ENCODE measurements at regions not wholly inside any gene's neighbourhood (a gene's known extent, or its start where the extent isn't known, plus 50 kb on each side); places are given as distances from the start of the nearest gene placed in this dataset.
"Not testable (repeated sequence)": the region's sequence is repeated elsewhere in the genome, so short reads cannot be mapped to it uniquely, and the experiment has no call there.

DNA sequence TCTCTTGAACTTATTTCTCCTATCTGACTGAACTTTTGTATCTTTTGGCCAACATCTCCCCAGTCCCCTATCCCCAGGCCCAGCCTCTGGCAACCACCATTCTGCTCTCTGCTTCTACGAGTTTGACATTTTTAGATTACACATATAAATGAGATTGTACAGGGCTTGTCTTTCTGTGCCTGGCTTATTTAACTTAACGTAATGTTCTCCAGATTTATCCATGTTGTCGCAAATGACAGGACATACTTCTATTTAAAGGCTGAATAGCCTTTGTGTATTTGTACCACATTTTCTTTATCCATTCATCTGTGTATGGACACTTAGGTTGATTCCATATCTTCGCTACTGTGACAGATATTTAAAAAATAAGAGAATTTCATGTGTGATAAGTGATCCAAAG is 98.6 kb downstream of the LSMEM1 start:
- no peaks in the 10 kb centered on the region for H3K27me3 ChIP-seq (replicated peaks; ENCODE audit: insufficient read depth)
- 95% methylated on average over 4 of the region's 4 CpGs for WGBS
- no peaks in the 10 kb centered on the region for H3K4me1 ChIP-seq (replicated peaks)
- TF ChIP-seq POLR2AphosphoS5 (IDR thresholded peaks at IDR 0.05): no peak
- no peak for TF ChIP-seq POLR2A (IDR thresholded peaks at IDR 0.05)
- TF ChIP-seq, protein P1, sequence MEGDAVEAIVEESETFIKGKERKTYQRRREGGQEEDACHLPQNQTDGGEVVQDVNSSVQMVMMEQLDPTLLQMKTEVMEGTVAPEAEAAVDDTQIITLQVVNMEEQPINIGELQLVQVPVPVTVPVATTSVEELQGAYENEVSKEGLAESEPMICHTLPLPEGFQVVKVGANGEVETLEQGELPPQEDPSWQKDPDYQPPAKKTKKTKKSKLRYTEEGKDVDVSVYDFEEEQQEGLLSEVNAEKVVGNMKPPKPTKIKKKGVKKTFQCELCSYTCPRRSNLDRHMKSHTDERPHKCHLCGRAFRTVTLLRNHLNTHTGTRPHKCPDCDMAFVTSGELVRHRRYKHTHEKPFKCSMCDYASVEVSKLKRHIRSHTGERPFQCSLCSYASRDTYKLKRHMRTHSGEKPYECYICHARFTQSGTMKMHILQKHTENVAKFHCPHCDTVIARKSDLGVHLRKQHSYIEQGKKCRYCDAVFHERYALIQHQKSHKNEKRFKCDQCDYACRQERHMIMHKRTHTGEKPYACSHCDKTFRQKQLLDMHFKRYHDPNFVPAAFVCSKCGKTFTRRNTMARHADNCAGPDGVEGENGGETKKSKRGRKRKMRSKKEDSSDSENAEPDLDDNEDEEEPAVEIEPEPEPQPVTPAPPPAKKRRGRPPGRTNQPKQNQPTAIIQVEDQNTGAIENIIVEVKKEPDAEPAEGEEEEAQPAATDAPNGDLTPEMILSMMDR (IDR thresholded peaks at IDR 0.05): no peak
- H3K4me3 ChIP-seq: no peak overlapping the region
- no peak overlapping the region for H3K27ac ChIP-seq
- no peak for DNase-seq (ENCODE audit: low spot score)
- H3K36me3 ChIP-seq: no peaks in the 10 kb centered on the region
- no peaks in the 10 kb centered on the region for H3K9me3 ChIP-seq
- intact Hi-C loops (cut with DNase I): no loop called here

DNA sequence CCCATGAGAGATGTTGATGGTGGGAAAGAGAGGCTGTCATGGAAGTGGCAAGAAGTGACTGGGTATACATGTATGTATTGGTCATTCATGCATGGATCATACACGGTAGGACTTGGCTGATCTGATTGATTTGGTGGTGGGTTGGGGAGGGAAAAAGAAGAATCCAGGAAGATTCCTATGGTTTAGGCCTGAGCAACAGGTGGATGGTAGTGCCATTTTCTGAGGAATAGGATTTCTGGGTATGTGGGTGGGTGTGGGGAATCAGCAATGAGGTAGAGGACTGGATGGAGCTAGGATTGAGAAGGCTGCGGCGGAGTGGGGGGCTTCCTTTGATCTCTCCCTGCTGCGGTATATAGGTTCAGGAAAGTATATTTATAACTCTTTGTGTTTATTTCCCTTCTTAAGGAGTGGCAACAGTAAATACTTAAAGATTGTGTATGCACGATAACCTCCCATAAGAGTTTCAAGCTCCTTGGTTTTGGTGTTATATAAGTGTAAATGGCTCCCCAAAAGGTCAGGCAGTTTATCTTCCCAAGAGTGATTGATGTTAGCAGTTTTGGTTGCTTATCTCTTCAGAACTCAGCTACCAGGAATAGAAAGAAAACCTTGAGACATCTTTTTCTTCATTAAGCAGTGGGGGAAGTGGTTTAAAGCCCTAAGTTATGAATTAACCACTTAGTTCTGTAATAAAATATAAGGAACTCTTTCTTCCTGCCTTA is 100.1 kb downstream of the LSMEM1 start:
- 90% methylated on average over 5 of the region's 5 CpGs for WGBS
- DNase-seq (ENCODE audit: low spot score): no peak
- TF ChIP-seq, protein P1 (IDR thresholded peaks at IDR 0.05): no peak
- TF ChIP-seq POLR2A (IDR thresholded peaks at IDR 0.05): no peak
- no peak for TF ChIP-seq POLR2AphosphoS5 (IDR thresholded peaks at IDR 0.05)
- no peaks in the 10 kb centered on the region for H3K27me3 ChIP-seq (replicated peaks; ENCODE audit: insufficient read depth)
- H3K4me3 ChIP-seq: no peak overlapping the region
- no peaks in the 10 kb centered on the region for H3K4me1 ChIP-seq (replicated peaks)
- intact Hi-C loops (cut with DNase I): no loop called here
- no peak overlapping the region for H3K27ac ChIP-seq
- H3K36me3 ChIP-seq: no peaks in the 10 kb centered on the region
- no peaks in the 10 kb centered on the region for H3K9me3 ChIP-seq

DNA sequence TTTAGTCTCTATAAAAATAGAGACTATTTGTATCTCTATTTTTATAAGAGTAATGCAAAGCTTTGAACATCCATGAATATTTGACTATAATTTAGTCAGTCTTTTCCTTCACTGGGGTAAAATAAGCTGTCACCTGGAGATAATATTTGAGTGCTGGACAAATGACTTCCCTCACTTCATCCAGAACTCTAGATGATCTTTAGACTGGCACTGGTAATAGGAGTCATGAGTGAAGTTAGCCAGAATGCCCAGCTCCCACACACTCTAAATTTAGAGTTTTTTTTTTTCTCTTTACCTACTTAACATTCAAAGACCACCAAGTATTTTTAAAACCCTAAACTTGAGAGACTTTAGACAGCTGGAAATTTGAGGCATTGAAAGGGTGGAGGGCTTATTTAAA is 100.7 kb downstream of the LSMEM1 start:
- Histone ChIP-seq H3K9me3 (no peaks in the 10 kb centered on the region), H3K27ac (no peak overlapping the region), H3K36me3 (no peaks in the 10 kb centered on the region), H3K27me3 (replicated peaks; ENCODE audit: insufficient read depth) (no peaks in the 10 kb centered on the region), H3K4me3 (no peak overlapping the region), H3K4me1 (replicated peaks) (no peaks in the 10 kb centered on the region)
- DNase-seq (ENCODE audit: low spot score): no peak
- TF ChIP-seq POLR2A (IDR thresholded peaks at IDR 0.05) (no peak), POLR2AphosphoS5 (IDR thresholded peaks at IDR 0.05) (no peak)
- TF ChIP-seq, protein P1 (IDR thresholded peaks at IDR 0.05): no peak
- intact Hi-C loops (cut with DNase I): no loop called here

DNA sequence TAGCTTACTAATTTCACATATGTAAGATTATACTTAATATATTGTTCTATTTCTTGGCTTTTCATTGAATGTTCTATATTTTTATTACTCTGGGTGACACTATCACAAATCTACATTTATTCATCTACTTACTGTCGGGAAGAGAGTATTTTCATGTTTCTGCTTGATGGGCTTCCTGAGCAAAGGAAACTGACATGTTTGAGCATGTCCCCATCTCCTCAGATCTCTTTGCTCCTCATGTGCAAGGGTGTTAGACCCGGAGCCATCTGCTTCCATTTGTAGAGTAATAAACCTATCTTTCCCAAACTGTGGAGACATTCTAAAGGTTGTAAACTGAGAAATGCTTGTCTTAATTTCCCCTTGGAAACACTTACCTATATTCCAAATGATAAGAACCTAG is 103.5 kb downstream of the LSMEM1 start:
- no peaks in the 10 kb centered on the region for H3K4me1 ChIP-seq (replicated peaks)
- H3K27me3 ChIP-seq (replicated peaks; ENCODE audit: insufficient read depth): no peaks in the 10 kb centered on the region
- H3K27ac ChIP-seq: no peak overlapping the region
- no peak for DNase-seq (ENCODE audit: low spot score)
- no peak overlapping the region for H3K4me3 ChIP-seq
- TF ChIP-seq POLR2AphosphoS5 (IDR thresholded peaks at IDR 0.05) (no peak), POLR2A (IDR thresholded peaks at IDR 0.05) (no peak)
- TF ChIP-seq, protein P1 (IDR thresholded peaks at IDR 0.05): no peak
- H3K9me3 ChIP-seq: no peaks in the 10 kb centered on the region
- 20% methylated on average over 2 of the region's 2 CpGs for WGBS
- H3K36me3 ChIP-seq: no peaks in the 10 kb centered on the region
- intact Hi-C loops (cut with DNase I): no loop called here

DNA sequence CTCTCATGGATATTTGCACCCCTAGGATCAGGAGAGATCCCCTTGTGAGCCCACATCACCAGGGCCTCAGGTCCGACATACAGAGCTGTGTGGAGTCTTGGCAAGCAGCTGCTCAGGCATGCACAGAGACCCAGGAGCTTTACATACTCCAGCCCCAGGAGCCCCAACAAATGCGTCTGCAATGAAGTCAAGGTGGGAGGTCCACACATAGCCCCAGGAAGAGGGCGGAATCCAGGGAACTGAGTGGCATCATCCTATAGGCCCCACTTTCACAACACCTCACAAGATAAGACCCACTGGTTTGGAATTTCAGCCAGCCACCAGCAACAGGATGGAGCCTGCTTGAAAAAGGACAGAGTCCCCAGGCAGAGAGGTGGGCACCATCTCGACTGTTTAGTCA is 106.7 kb downstream of the LSMEM1 start:
- no peaks in the 10 kb centered on the region for H3K27me3 ChIP-seq (replicated peaks; ENCODE audit: insufficient read depth)
- WGBS: 97% methylated on average over 4 of the region's 4 CpGs
- no peaks in the 10 kb centered on the region for H3K9me3 ChIP-seq
- intact Hi-C loops (cut with DNase I): no loop called here
- TF ChIP-seq, protein P1 (IDR thresholded peaks at IDR 0.05): no peak
- TF ChIP-seq POLR2AphosphoS5 (IDR thresholded peaks at IDR 0.05) (no peak), POLR2A (IDR thresholded peaks at IDR 0.05) (no peak)
- H3K4me1 ChIP-seq (replicated peaks): no peaks in the 10 kb centered on the region
- no peaks in the 10 kb centered on the region for H3K36me3 ChIP-seq
- DNase-seq (ENCODE audit: low spot score): no peak
- H3K4me3 ChIP-seq: no peak overlapping the region
- H3K27ac ChIP-seq: no peak overlapping the region

DNA sequence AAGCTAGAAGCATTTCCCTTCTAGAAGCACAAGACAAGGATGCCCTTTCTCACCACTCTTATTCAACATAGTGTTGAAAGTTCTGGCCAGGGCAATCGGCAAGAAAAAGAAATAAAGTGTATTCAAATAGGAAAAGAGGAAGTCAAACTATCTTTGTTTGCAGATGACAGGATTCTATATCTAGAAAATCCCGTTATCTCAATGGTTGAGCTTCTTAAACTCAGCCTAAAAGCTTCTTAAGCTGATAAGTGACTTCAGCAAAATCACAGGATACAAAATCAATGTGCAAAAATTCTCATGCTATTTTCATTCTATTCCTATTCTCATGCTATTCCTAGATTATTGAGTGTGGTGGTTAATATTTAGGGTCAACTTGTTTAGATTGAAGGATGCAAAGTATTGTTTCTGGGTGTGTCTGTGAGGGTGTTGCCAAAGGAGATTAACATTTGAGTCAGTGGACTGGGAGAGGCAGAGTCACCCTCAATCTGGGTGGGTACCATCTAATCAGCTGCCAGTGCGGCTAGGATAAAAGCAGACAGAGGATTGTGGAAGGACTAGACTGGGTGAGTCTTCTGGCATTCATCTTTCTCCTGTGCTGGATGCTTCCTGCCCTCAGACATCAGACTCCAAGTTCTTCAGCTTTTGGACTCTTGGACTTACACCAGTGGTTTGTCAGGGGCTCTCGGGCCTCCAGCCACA is 111.9 kb downstream of the LSMEM1 start:
- H3K4me1 ChIP-seq (replicated peaks); H3K4me3 ChIP-seq; H3K9me3 ChIP-seq; H3K36me3 ChIP-seq; H3K27me3 ChIP-seq (replicated peaks; ENCODE audit: insufficient read depth); intact Hi-C loops (cut with DNase I); DNase-seq (ENCODE audit: low spot score); H3K27ac ChIP-seq: not testable (repeated sequence)
- 71% methylated on average over 4 of the region's 4 CpGs for WGBS

Data from prostate gland (tissue), 2 donors.